ENCODE measurements at regions not wholly inside any gene's neighbourhood (a gene's known extent, or its start where the extent isn't known, plus 50 kb on each side); places are given as distances from the start of the nearest gene placed in this dataset.

DNA sequence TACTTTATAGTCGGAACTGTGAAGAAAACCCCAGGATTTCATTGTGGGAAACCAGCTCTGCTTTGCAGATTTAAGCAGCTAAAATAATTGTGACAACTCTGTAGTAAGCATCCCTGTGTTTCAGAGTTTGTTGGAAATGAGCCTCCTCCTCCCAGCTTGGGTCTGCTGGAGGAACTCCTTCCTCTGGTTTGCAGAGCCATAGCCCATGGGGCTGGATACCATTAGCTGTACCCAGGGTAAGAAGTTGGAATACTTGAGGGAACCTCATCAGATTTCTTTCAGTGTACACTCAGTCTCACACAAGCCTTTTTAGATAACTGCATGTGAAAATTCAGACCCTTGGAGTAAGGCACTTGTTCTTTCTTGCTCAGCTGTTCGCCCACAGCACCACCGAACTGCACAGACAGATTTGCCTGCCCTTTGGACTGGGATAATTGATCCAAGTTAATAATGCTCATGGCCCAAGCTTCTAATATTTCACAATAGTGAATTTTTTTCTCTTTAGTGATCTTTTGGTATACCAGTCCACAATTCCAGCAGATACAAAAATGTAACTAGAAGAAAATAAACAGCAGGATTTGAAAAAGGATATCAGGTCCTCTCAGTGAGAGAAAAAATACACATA, 467.4 kb upstream of the FZD8 start:
- Histone ChIP-seq H3F3A (ENCODE audit: insufficient read depth, low read depth) (no peaks in the 10 kb centered on the region), H4K20me1 (ENCODE audit: insufficient read depth) (no peaks in the 10 kb centered on the region), H3K9me3 (ENCODE audit: insufficient read depth, low read depth) (no peaks in the 10 kb centered on the region), H3K79me2 (ENCODE audit: low read depth) (no peaks in the 10 kb centered on the region), H3K4me2 (no peak overlapping the region), H3K36me3 (ENCODE audit: low read depth) (no peaks in the 10 kb centered on the region), H3K27ac (no peak overlapping the region), H3K27me3 (ENCODE audit: insufficient read depth, low read depth) (no peaks in the 10 kb centered on the region), H2AFZ (no peak overlapping the region), H3K9me2 (ENCODE audit: insufficient read depth) (no peaks in the 10 kb centered on the region), H3K4me3 (no peak overlapping the region), H3K4me1 (replicated peaks; ENCODE audit: insufficient read depth) (no peaks in the 10 kb centered on the region)
- TF ChIP-seq, protein P1, sequence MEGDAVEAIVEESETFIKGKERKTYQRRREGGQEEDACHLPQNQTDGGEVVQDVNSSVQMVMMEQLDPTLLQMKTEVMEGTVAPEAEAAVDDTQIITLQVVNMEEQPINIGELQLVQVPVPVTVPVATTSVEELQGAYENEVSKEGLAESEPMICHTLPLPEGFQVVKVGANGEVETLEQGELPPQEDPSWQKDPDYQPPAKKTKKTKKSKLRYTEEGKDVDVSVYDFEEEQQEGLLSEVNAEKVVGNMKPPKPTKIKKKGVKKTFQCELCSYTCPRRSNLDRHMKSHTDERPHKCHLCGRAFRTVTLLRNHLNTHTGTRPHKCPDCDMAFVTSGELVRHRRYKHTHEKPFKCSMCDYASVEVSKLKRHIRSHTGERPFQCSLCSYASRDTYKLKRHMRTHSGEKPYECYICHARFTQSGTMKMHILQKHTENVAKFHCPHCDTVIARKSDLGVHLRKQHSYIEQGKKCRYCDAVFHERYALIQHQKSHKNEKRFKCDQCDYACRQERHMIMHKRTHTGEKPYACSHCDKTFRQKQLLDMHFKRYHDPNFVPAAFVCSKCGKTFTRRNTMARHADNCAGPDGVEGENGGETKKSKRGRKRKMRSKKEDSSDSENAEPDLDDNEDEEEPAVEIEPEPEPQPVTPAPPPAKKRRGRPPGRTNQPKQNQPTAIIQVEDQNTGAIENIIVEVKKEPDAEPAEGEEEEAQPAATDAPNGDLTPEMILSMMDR (conservative IDR thresholded peaks at IDR 0.05): no peak
- TF ChIP-seq EZH2 (IDR thresholded peaks at IDR 0.05; ENCODE audit: low read depth): no peak
- no TSS peak for BruUV-seq (replicated peaks)
- CTCF ChIA-PET: no interaction called here
- intact Hi-C loops (cut with micrococcal nuclease; ENCODE audit: unreplicated experiment): no loop called here
- POLR2A ChIA-PET (ENCODE audit: unreplicated experiment): no interaction called here
- DNase-seq: no peak

DNA sequence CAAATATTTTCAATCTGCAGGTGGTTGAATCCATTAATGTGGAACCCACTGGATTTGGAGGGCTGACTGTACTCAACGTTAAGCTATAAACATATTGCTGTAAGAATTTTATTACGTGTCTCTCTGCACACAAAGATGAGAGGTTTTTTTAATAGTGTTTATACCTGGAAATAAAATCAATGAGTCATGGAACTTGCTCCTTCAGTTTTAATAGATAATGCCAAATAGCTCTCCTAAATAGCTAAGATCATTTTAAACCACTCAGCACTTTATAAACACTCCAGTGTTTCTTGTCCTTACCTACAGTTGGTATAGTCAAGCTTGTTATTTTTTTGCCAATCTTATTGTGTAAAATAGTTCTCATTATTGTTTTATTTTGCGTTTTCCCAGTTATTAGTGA, 455.6 kb upstream of the FZD8 start:
- ChIA-PET POLR2A (ENCODE audit: unreplicated experiment) (no interaction called here), CTCF (no interaction called here)
- Histone ChIP-seq H3K36me3 (ENCODE audit: low read depth) (no peaks in the 10 kb centered on the region), H3K9me2 (ENCODE audit: insufficient read depth) (no peaks in the 10 kb centered on the region), H3K9me3 (ENCODE audit: insufficient read depth, low read depth) (no peaks in the 10 kb centered on the region), H3K4me3 (no peak overlapping the region), H3K79me2 (ENCODE audit: low read depth) (no peaks in the 10 kb centered on the region), H4K20me1 (ENCODE audit: insufficient read depth) (no peaks in the 10 kb centered on the region), H3K4me1 (replicated peaks; ENCODE audit: insufficient read depth) (no peaks in the 10 kb centered on the region), H3K4me2 (no peak overlapping the region), H3K27me3 (ENCODE audit: insufficient read depth, low read depth) (no peaks in the 10 kb centered on the region), H3K27ac (no peak overlapping the region), H3F3A (ENCODE audit: insufficient read depth, low read depth) (no peaks in the 10 kb centered on the region), H2AFZ (no peak overlapping the region)
- no TSS peak for BruUV-seq (replicated peaks)
- DNase-seq: no peak
- TF ChIP-seq, protein P1 (conservative IDR thresholded peaks at IDR 0.05): no peak
- intact Hi-C loops (cut with micrococcal nuclease; ENCODE audit: unreplicated experiment): no loop called here

DNA sequence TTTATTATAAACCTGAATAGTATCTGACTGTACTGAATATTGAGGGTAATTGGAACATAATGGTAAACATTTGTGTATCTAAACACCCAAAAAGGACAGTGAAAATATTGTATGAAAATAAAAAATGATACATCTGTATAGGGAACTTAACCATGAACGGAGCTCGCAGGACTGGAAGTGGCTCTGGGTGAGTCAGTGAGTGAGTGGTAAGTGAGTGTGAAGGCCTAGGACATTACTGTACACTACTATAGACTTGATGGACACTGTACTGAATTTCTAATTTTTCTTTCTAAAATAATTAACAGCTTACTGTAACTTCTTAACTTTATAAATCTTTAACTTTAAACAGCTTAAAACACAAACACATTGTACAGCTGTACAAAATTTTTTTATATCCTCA, 454.5 kb upstream of the FZD8 start:
- H3K79me2 ChIP-seq (ENCODE audit: low read depth): no peaks in the 10 kb centered on the region
- H3K9me2 ChIP-seq (ENCODE audit: insufficient read depth): no peaks in the 10 kb centered on the region
- intact Hi-C loops (cut with micrococcal nuclease; ENCODE audit: unreplicated experiment): no loop called here
- no peak overlapping the region for H3K27ac ChIP-seq
- ChIA-PET CTCF (no interaction called here), POLR2A (ENCODE audit: unreplicated experiment) (no interaction called here)
- no peak for DNase-seq
- no TSS peak for BruUV-seq (replicated peaks)
- H3K4me1 ChIP-seq (replicated peaks; ENCODE audit: insufficient read depth): no peaks in the 10 kb centered on the region
- TF ChIP-seq EZH2 (IDR thresholded peaks at IDR 0.05; ENCODE audit: low read depth): no peak
- TF ChIP-seq, protein P1 (conservative IDR thresholded peaks at IDR 0.05): no peak
- no peaks in the 10 kb centered on the region for H3K36me3 ChIP-seq (ENCODE audit: low read depth)
- no peaks in the 10 kb centered on the region; the same call in 1 of the 2 replicates for H3K27me3 ChIP-seq (ENCODE audit: insufficient read depth, low read depth)
- H3K4me3 ChIP-seq: no peak overlapping the region
- no peak overlapping the region for H2AFZ ChIP-seq
- no peak overlapping the region for H3K4me2 ChIP-seq
- H3F3A ChIP-seq (ENCODE audit: insufficient read depth, low read depth): no peaks in the 10 kb centered on the region
- no peaks in the 10 kb centered on the region for H3K9me3 ChIP-seq (ENCODE audit: insufficient read depth, low read depth)
- H4K20me1 ChIP-seq (ENCODE audit: insufficient read depth): no peaks in the 10 kb centered on the region
